GM12874 (cell line): ENCODE measurements at regions not wholly inside any gene's neighbourhood (a gene's known extent, or its start where the extent isn't known, plus 50 kb on each side); places are given as distances from the start of the nearest gene placed in this dataset.

Source experiments
- CTCF ChIP-seq: IDR thresholded peaks from 2 replicates; pipeline ENCODE4 v1.5.1; 2011; ENCODE audit warnings: low read depth, mild to moderate bottlenecking, control low read depth, low read length, moderate library complexity; ENCODE audit not compliant: insufficient read depth

- TF ChIP-seq CTCF: no peak
These were observed 158.1 kb downstream of the SPATA31D1 start for GRCh38 chr9:82146677-82147076.

GRCh38 chr9:82147798-82148425, 159.3 kb downstream of the SPATA31D1 start:
- no peak for TF ChIP-seq CTCF

GRCh38 chr9:82148426-82148810, 159.8 kb downstream of the SPATA31D1 start:
- TF ChIP-seq CTCF: no peak

GRCh38 chr9:82148901-82149461, 160.4 kb downstream of the SPATA31D1 start:
- TF ChIP-seq CTCF: no peak

GRCh38 chr9:82149501-82149946, 161.0 kb downstream of the SPATA31D1 start:
- no peak for TF ChIP-seq CTCF

- no peak for TF ChIP-seq CTCF
These were observed 163.6 kb downstream of the SPATA31D1 start for GRCh38 chr9:82152181-82152580.

GRCh38 chr9:82153032-82153431, 164.5 kb downstream of the SPATA31D1 start:
- TF ChIP-seq CTCF: no peak

GRCh38 chr9:82154573-82154972, 166.0 kb downstream of the SPATA31D1 start:
- TF ChIP-seq CTCF: no peak
